HAP-1 (cell line): ENCODE measurements at regions not wholly inside any gene's neighbourhood (a gene's known extent, or its start where the extent isn't known, plus 50 kb on each side); places are given as distances from the start of the nearest gene placed in this dataset.

Experiments used
- DNase-seq, 2 experiments: peaks; one replicate each; pipeline ENCODE4 v3.0.0-alpha.2; 2016 to 2020; ENCODE audit warnings: low spot score in 2 of 2
- H3K27me3 ChIP-seq: fragments of 250-450 bp; sonication (Bioruptor Pico); 2 replicates; pipeline ENCODE4 v1.5.1; 2020; ENCODE audit warnings: low read depth, mild to moderate bottlenecking, moderate library complexity
- H3K36me3 ChIP-seq: fragments of 250-450 bp; sonication (Bioruptor Pico); replicated peaks from 2 replicates; pipeline ENCODE4 v1.5.1; 2020; ENCODE audit warnings: mild to moderate bottlenecking
- H3K4me1 ChIP-seq: fragments of 250-450 bp; sonication (Bioruptor Pico); 2 replicates; pipeline ENCODE4 v1.5.1; 2020; ENCODE audit warnings: mild to moderate bottlenecking
- H3K4me3 ChIP-seq: fragments of 250-450 bp; sonication (Bioruptor Pico); 2 replicates; pipeline ENCODE4 v1.5.1; 2020; ENCODE audit warnings: mild to moderate bottlenecking, moderate library complexity
- H3K9me3 ChIP-seq: fragments of 250-450 bp; sonication (Bioruptor Pico); 2 replicates; pipeline ENCODE4 v1.5.1; 2020; ENCODE audit warnings: mild to moderate bottlenecking, moderate library complexity
- in situ Hi-C: fragments of 300-500 bp; cut with MboI; formaldehyde crosslinking; loops from 3 replicates; pipeline ENCODE4 v1.14.3; 2020; ENCODE audit warnings: low sequenced_read_pairs, inconsistent platforms, mixed read lengths

DNA sequence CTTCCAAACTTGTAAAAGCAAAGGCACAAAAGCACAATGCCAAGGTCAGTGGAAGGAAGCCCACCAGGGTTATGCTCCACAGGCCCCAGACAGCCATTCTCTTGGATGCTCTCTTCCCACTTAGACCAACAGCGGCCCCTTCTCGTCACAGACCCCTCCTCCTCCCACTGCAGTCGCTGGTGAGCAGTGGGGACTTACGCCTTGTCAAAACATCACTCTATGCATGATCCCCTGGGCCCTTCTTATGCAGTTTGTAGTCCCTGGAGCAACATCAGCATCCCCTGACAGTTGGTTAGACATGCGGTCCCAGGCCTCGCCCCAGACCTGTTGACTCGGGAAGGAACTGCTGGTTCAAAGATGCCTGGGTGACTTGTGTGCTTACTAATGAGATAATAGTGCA, 376.0 kb upstream of the KLHL29 start:
- in situ Hi-C loops = no loop called here
- DNase-seq = no peak

DNA sequence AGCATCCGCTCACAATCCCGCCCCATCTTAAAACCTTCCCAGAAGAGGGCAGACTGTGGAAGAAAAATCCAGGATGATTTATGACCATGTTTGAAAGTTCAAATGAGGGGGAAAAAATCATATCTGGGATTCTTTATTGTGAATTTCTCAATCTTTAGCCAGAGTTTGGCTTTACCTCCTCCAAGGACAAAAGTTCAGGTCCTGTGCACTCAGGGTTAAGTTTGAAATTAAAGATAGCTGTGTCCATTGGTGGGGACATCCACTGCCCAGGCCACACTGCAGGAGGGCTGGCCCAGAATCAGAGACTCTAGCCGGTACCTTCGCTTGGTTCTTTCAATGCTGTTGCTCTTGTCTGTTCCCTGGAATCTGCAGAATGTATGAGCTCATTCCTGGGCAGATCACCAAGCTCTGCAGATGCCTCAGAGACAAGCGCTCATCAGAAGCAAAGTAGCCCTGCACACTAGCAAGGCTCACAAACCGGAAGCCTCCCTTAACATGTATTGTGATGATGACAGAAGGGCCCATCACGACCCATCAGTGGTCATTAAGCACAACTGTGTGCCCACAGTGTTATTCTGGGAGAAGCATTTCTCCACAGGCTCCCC, 375.3 kb upstream of the KLHL29 start:
- Histone ChIP-seq H3K9me3 (no peaks in the 10 kb centered on the region), H3K36me3 (no peaks in the 10 kb centered on the region), H3K27me3 (no peaks in the 10 kb centered on the region), H3K4me3 (no peak overlapping the region), H3K4me1 (no peaks in the 10 kb centered on the region)
- in situ Hi-C loops = no loop called here
- DNase-seq = no peak

More for the DNA sequence above, 376.0 kb upstream of the KLHL29 start:
- Histone ChIP-seq H3K4me3 (no peak overlapping the region), H3K9me3 (no peaks in the 10 kb centered on the region), H3K4me1 (no peaks in the 10 kb centered on the region), H3K27me3 (no peaks in the 10 kb centered on the region), H3K36me3 (no peaks in the 10 kb centered on the region)

DNA sequence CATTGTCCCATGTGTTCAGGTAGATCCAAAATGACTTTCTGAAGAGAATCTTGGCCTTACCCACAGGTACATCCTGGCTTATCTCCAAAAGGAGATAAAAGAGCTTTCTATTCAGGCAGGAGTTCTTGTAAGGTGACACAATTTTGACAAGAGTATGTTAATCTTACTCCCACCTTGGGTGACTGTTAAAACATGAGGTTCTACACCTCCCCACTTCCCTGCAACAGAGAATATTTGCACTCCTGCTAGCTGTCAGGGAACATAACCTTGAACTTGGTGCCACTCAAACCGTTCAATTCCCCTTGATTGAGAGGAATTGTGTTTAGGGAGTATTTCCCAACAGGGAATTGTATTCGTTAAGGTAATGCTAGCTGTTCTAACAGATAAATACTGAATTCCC, 372.5 kb upstream of the KLHL29 start:
- H3K36me3 ChIP-seq = no peaks in the 10 kb centered on the region
- in situ Hi-C loops = no loop called here
- H3K9me3 ChIP-seq = no peaks in the 10 kb centered on the region
- no peaks in the 10 kb centered on the region for H3K27me3 ChIP-seq
- DNase-seq = no peak
- H3K4me3 ChIP-seq = no peak overlapping the region
- no peaks in the 10 kb centered on the region for H3K4me1 ChIP-seq

DNA sequence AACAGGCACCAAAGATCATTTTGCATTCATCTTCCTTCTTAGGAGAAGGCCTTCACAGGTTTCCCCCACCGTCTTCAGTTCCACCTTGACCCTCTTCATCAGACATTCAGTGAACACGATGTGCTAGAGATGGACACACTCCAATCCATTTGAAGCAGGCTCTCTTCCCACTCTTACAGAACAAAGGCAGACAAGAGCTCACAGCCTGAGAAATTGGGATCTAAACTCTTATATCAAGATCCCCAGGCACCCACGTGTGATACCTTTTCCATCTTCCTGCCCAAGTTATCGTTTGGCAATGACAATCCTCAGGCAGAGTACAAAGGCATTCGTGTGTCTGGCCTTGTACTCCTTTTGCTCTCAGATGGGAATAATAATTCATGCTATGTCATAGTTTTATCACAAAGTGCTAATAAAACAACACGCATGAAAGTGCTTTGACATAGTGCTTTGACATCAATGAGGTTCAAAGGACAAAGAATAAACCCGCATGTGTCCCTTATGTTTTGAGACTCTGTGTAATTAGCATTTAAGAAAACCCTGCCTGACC, 369.3 kb upstream of the KLHL29 start:
- in situ Hi-C loops = no loop called here
- DNase-seq = no peak
- Histone ChIP-seq H3K9me3 (no peaks in the 10 kb centered on the region), H3K4me3 (no peak overlapping the region), H3K36me3 (no peaks in the 10 kb centered on the region), H3K27me3 (no peaks in the 10 kb centered on the region), H3K4me1 (no peaks in the 10 kb centered on the region)

DNA sequence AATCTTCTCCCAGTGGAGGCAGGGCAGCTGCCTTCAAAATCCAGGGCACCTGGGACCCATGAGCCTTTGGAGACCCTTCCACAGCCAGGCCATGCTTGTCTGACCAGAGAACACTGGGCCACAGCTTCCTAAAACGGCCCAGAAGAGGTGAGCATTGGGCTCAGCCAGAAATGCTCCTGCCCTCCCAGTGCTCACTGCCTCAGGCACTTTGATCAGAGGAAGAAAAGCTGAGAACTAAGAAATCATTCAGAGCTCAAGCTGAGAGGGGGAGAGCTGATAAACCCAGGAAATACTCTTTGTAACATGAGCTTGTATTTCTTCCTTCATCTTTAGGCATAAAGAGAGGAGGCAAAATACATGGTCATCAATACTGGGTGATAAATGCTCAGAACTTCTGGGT, 365.5 kb upstream of the KLHL29 start:
- no peak for DNase-seq
- Histone ChIP-seq H3K36me3 (no peaks in the 10 kb centered on the region), H3K9me3 (no peaks in the 10 kb centered on the region), H3K4me3 (no peak overlapping the region), H3K4me1 (no peaks in the 10 kb centered on the region), H3K27me3 (no peaks in the 10 kb centered on the region)
- in situ Hi-C loops = no loop called here

DNA sequence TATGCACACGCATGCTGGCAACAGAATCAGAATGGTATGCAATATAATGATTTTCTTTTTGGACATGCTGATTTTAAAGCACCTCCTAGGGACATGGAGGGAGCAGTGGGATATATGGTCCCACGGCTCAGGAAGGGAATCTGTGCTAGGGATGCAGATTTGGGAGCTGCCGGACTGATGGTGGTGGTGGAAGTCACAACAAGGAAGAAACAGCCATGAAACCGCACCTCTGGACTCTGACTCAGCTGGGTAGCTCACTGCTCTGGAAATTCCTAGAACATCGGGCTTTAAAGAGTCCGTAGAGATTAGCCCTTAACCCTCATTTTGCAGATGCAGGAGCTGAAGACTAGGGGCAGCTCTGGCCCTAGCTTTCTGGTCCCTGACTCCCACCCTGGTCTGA, 364.3 kb upstream of the KLHL29 start:
- Histone ChIP-seq H3K27me3 (no peaks in the 10 kb centered on the region), H3K4me3 (no peak overlapping the region), H3K4me1 (no peaks in the 10 kb centered on the region), H3K36me3 (no peaks in the 10 kb centered on the region), H3K9me3 (no peaks in the 10 kb centered on the region)
- DNase-seq = no peak
- in situ Hi-C loops = no loop called here

DNA sequence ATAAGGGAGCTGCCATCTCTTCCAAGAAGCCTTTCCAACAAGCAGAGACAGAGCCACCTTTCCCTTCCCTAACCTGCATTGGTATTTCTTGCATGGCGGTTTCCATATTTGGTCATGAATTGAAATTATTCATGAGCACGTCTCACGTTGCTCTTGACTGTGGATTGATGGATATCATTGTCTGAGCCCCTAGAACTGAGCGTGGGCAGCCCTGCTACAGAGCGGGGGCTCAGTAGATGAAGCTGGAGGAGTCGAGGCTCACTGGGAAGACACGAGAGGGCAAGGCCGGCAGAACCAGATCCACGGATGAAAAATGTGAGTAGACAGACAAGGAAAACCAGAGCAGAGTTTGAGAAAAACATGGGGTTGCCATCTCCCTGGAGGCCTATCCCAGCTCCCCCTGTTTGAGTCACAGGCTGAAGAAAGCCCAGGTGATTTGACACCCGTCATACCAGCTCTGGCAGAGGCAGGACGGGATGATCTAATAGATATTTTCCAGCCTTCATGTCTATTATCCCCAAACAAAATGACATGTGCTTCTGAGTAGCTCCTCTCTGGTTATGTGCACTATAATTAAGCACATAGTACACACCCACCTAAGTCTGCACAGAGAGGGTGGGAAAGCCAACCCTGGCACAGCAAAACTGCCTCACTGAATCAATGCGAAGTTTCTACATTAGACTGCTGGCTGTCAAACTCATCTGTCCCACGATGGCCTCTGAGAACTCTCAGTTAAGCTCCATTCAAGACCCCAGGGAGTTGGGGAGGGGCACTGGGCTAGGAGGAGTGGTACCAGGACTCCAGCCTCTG, 363.5 kb upstream of the KLHL29 start:
- Histone ChIP-seq H3K4me1 (no peaks in the 10 kb centered on the region), H3K9me3 (no peaks in the 10 kb centered on the region), H3K36me3 (no peaks in the 10 kb centered on the region), H3K27me3 (no peaks in the 10 kb centered on the region), H3K4me3 (no peak overlapping the region)
- in situ Hi-C loops = no loop called here
- DNase-seq = no peak

DNA sequence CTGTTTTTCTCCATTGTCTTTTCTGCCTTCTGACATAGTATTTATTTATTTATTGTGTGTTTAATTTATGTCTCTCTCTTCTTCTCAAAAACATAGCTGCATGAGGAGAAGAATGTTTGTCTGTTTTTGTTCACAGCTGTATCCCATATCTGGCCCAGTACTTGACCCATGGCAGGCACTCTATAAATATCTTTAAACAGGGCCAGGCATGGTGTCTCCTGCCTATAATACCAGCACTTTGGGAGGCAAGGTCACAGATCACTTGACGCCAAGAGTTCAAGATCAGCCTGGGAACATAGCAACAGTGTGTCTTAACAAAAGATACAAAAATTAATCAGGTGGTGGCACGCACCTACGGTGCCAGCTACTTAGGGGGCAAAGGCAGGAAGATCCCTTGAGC, 361.3 kb upstream of the KLHL29 start:
- Histone ChIP-seq H3K27me3 (no peaks in the 10 kb centered on the region), H3K36me3 (no peaks in the 10 kb centered on the region), H3K4me3 (no peak overlapping the region), H3K4me1 (no peaks in the 10 kb centered on the region), H3K9me3 (no peaks in the 10 kb centered on the region)
- in situ Hi-C loops = no loop called here
- no peak for DNase-seq

DNA sequence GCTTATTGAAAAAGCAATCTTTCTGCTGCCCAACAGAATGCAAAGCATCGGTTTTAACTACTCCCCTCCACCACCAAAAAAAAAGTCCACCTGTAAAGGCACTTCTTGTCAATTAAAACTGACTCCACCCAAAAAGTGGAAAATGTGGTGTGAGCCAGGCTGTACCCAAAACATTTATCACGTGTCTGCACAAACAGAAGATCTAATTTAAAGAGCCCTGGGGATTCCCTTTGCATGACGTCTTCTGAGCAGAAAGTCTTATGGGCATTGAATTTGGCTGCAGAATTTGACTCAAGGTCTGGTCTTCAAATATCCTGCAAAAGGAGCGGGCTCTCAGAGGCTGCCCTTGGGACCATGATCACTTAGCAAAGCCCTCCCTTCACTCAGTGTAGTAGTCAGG, 358.3 kb upstream of the KLHL29 start:
- Histone ChIP-seq H3K36me3 (no peaks in the 10 kb centered on the region), H3K9me3 (no peaks in the 10 kb centered on the region), H3K4me3 (no peak overlapping the region), H3K27me3 (no peaks in the 10 kb centered on the region), H3K4me1 (no peaks in the 10 kb centered on the region)
- no peak for DNase-seq
- in situ Hi-C loops = no loop called here

DNA sequence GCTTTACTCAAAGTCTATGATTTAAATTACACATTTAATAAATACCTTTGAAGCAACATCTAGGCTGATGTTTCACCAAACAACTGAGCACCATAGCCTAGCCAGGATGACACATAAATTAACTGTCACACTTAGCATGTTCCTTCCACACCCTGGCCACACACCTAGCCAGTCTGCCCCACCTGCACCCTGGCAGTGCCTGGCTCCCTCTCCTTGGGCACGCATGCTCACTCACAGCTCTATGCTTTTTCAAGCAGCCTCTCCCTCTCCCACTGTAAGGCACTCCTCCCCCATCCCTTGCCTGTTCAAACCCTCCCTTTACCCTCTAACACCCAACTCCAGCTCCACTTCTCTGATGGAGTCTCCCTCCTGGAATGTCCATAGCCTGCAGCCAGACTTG, 357.6 kb upstream of the KLHL29 start:
- Histone ChIP-seq H3K4me3 (no peak overlapping the region), H3K9me3 (no peaks in the 10 kb centered on the region), H3K4me1 (no peaks in the 10 kb centered on the region), H3K27me3 (no peaks in the 10 kb centered on the region), H3K36me3 (no peaks in the 10 kb centered on the region)
- DNase-seq = no peak
- in situ Hi-C loops = no loop called here

DNA sequence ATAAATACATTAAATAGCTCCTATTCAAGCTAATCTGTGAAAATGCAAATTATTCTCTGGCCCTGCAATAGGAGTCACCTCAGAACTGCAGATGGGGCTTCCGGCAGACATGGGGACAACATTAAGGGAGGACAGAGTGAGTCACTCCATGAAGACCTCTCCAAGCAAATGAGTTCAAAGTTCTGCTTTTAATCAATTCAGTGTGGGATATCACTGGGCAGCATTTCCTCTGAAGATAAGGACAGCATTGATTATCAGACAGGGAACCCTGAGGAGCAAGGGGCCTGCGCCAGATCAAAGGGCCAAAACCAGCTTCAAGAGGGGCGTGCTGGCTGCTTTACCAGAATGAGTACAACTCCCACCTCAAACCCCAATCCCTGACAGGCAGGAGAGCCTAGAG, 356.9 kb upstream of the KLHL29 start:
- no peak for DNase-seq
- Histone ChIP-seq H3K4me3 (no peak overlapping the region), H3K4me1 (no peaks in the 10 kb centered on the region), H3K27me3 (no peaks in the 10 kb centered on the region), H3K36me3 (no peaks in the 10 kb centered on the region), H3K9me3 (no peaks in the 10 kb centered on the region)
- in situ Hi-C loops = no loop called here

DNA sequence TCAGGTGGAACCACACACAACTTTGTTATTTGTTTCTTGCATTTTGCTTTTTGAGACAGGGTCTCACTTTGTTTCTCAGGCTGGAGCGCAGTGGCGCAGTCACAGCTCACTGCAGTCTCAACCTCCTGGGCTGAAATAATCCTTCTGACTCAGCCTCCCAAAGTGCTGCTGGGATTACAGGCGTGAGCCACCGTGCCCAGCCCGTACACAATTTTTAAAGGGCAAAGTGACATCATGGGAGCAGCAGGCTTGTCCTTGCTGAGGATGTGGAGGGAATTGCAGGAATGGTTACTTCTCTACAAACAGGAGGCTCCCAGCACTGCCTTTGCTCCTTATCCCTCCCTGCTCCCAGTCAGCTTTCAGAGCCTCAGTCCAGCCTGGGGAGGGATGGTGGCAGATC, 355.9 kb upstream of the KLHL29 start:
- Histone ChIP-seq H3K4me1 (no peaks in the 10 kb centered on the region), H3K4me3 (no peak overlapping the region), H3K9me3 (no peaks in the 10 kb centered on the region), H3K27me3 (no peaks in the 10 kb centered on the region), H3K36me3 (no peaks in the 10 kb centered on the region)
- in situ Hi-C loops = no loop called here
- DNase-seq = no peak

DNA sequence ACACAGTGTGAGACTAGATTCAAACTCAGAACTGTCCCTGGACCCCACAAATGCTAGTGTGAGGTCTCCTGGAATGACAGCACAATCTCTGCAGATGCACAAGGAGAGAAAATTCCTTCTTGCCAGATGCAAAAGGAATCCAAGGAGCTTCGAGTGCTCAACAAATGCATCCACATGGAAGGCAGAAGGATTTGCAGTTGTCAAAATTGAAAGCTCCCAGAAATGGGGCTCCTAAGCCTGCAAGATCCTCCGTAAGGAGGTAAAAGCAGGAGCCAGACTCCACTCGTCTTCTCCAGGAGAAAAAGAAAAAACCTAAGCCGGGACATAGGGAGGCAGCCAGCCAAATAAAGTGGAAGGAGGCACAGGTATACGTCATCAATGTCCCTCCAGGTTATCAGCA, 355.0 kb upstream of the KLHL29 start:
- Histone ChIP-seq H3K27me3 (no peaks in the 10 kb centered on the region), H3K4me1 (no peaks in the 10 kb centered on the region), H3K36me3 (no peaks in the 10 kb centered on the region), H3K9me3 (no peaks in the 10 kb centered on the region), H3K4me3 (no peak overlapping the region)
- DNase-seq = no peak
- in situ Hi-C loops = no loop called here

DNA sequence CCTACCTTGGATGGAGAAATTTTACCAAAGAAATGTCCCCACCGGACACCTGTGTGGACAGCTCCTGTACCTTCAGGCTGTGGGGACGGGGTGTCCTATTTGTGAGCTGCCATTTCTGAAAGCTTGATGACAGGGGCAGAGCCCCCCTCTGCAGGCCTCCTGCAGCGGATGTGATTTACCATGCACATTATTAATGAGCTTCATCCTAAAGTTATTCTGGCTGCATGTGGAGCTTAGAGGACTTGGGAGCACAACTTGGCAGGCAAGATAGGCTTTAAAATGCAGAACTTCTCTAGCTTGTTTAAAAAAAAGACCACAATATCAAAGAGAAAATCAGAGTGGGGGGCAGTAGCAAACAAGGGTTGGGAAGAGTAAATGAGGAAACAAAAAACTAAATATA, 350.0 kb upstream of the KLHL29 start:
- no peaks in the 10 kb centered on the region for H3K4me1 ChIP-seq
- in situ Hi-C loops = no loop called here
- H3K9me3 ChIP-seq = no peaks in the 10 kb centered on the region
- no peak overlapping the region for H3K4me3 ChIP-seq
- no peaks in the 10 kb centered on the region for H3K27me3 ChIP-seq
- no peaks in the 10 kb centered on the region for H3K36me3 ChIP-seq
- no peak for DNase-seq
